ENCODE measurements at regions not wholly inside any gene's neighbourhood (a gene's known extent, or its start where the extent isn't known, plus 50 kb on each side); places are given as distances from the start of the nearest gene placed in this dataset.

- Histone ChIP-seq H3K27ac (ENCODE audit: insufficient read depth, low read length) (no peak overlapping the region), H4K8ac (ENCODE audit: low read depth in 2 of 2, low read length in 2 of 2) (no peak overlapping the region), H3K9me3 (ENCODE audit: control insufficient read depth, insufficient read depth, low read length) (no peaks in the 10 kb centered on the region), H3K79me1 (ENCODE audit: low read depth in 1 of 2, low read length in 2 of 2) (no peaks in the 10 kb centered on the region), H3K4me2 (ENCODE audit: low read depth, low read length) (no peak overlapping the region), H3K18ac (ENCODE audit: low read depth, low read length) (no peak overlapping the region), H2AK5ac (ENCODE audit: low read depth, low read length) (no peak overlapping the region), H2AFZ (replicated peaks; ENCODE audit: low read length, poor library complexity) (no peak overlapping the region), H3K4me3 (ENCODE audit: insufficient read depth, low read depth, low read length) (no peak overlapping the region), H4K91ac (ENCODE audit: insufficient read depth, low read depth, low read length) (no peak overlapping the region), H3K9ac (ENCODE audit: low read depth, low read length) (no peak overlapping the region), H4K5ac (ENCODE audit: low read depth, low read length) (no peak overlapping the region), H2BK15ac (ENCODE audit: low read depth, low read length) (no peak overlapping the region), H3K4ac (ENCODE audit: low read depth, low read length) (no peak overlapping the region), H3K4me1 (ENCODE audit: control insufficient read depth, insufficient read depth, low read length) (no peaks in the 10 kb centered on the region), H3K36me3 (ENCODE audit: control insufficient read depth, insufficient read depth, low read length) (no peaks in the 10 kb centered on the region), H3K9me1 (ENCODE audit: insufficient read depth, low read length) (no peaks in the 10 kb centered on the region), H4K20me1 (ENCODE audit: insufficient read depth, low read length) (no peaks in the 10 kb centered on the region), H3K23ac (ENCODE audit: low read depth, low read length) (no peak overlapping the region), H2AK9ac (replicated peaks; ENCODE audit: low read depth, low read length, poor library complexity) (no peak overlapping the region), H3K14ac (replicated peaks; ENCODE audit: low read depth, low read length) (no peak overlapping the region), H2BK5ac (ENCODE audit: low read depth, low read length, poor library complexity, severe bottlenecking) (no peak overlapping the region), H3K27me3 (ENCODE audit: control insufficient read depth, insufficient read depth, low read length) (no peaks in the 10 kb centered on the region), H2BK20ac (ENCODE audit: low read depth, low read length) (no peak overlapping the region), H2BK120ac (ENCODE audit: low read depth, low read length) (no peak overlapping the region), H3K56ac (ENCODE audit: extremely low read depth, insufficient read depth, low read length) (no peak overlapping the region)
- intact Hi-C loops (cut with micrococcal nuclease) (no loop called here), in situ Hi-C loops (cut with MboI; ENCODE audit: low sequenced_read_pairs) (no loop called here), dilution Hi-C loops (cut with HindIII; ENCODE audit: low sequenced_read_pairs, unreplicated experiment) (no loop called here)
- ChIA-PET CTCF (no interaction called here), POLR2A (ENCODE audit: unreplicated experiment) (no interaction called here)
- DNase-seq (no peak), ATAC-seq (ENCODE audit: low read depth) (no peak)
- WGBS, 2 experiments (ENCODE audit: extremely low coverage in 2 of 2, insufficient read length in 1 of 2) = no CpG with 5 or more reads among the region's 2 CpGs
- no peak for TF ChIP-seq MAFK (IDR thresholded peaks at IDR 0.05; ENCODE audit: low read depth, low read length)
- no peak for TF ChIP-seq CTCF (conservative IDR thresholded peaks at IDR 0.05; ENCODE audit: low read depth, low read length)
- TF ChIP-seq POLR2A (IDR thresholded peaks at IDR 0.05; ENCODE audit: low read depth, low read length) = no peak
- TF ChIP-seq RFX5 (IDR thresholded peaks at IDR 0.05; ENCODE audit: low read depth, low read length) = no peak
- TF ChIP-seq ELK1 (IDR thresholded peaks at IDR 0.05; ENCODE audit: borderline replicate concordance, low read depth, low read length) = no peak
- TF ChIP-seq RAD21 (IDR thresholded peaks at IDR 0.05; ENCODE audit: low read length) = no peak
- no peak for TF ChIP-seq MXI1 (IDR thresholded peaks at IDR 0.05; ENCODE audit: borderline replicate concordance, low read depth, low read length)
- TF ChIP-seq NFE2L2 (IDR thresholded peaks at IDR 0.05; ENCODE audit: low read depth, low read length) = no peak
- no peak for TF ChIP-seq USF2 (IDR thresholded peaks at IDR 0.05; ENCODE audit: low read depth, low read length)
- no peak for TF ChIP-seq CHD1 (IDR thresholded peaks at IDR 0.05; ENCODE audit: low read depth, low read length)
- no peak for TF ChIP-seq CEBPB (IDR thresholded peaks at IDR 0.05; ENCODE audit: low read depth, low read length)
- no peak for TF ChIP-seq BHLHE40 (IDR thresholded peaks at IDR 0.05; ENCODE audit: low read depth, low read length)
- TF ChIP-seq FOS (IDR thresholded peaks at IDR 0.05; ENCODE audit: low read depth, low read length) = no peak
- TF ChIP-seq SMC3 (IDR thresholded peaks at IDR 0.05; ENCODE audit: low read depth, low read length) = no peak
- TF ChIP-seq RCOR1 (IDR thresholded peaks at IDR 0.05; ENCODE audit: insufficient replicate concordance, low read length) = no peak
- TF ChIP-seq MAZ (IDR thresholded peaks at IDR 0.05; ENCODE audit: borderline replicate concordance, low read depth, low read length) = no peak
- no TSS peak for BruUV-seq (replicated peaks)
These were observed 681.2 kb downstream of the HDGFL1 start for GRCh38 chr6:23250556-23250955.
